Glomerular endothelial cell (primary cell): ENCODE measurements at regions not wholly inside any gene's neighbourhood (a gene's known extent, or its start where the extent isn't known, plus 50 kb on each side); places are given as distances from the start of the nearest gene placed in this dataset.

Experiments
- DNase-seq: peaks from one replicate; pipeline ENCODE4 v3.0.0-alpha.2; 2011; ENCODE audit warnings: low read depth, low spot score; ENCODE audit errors: extremely low read depth

DNA sequence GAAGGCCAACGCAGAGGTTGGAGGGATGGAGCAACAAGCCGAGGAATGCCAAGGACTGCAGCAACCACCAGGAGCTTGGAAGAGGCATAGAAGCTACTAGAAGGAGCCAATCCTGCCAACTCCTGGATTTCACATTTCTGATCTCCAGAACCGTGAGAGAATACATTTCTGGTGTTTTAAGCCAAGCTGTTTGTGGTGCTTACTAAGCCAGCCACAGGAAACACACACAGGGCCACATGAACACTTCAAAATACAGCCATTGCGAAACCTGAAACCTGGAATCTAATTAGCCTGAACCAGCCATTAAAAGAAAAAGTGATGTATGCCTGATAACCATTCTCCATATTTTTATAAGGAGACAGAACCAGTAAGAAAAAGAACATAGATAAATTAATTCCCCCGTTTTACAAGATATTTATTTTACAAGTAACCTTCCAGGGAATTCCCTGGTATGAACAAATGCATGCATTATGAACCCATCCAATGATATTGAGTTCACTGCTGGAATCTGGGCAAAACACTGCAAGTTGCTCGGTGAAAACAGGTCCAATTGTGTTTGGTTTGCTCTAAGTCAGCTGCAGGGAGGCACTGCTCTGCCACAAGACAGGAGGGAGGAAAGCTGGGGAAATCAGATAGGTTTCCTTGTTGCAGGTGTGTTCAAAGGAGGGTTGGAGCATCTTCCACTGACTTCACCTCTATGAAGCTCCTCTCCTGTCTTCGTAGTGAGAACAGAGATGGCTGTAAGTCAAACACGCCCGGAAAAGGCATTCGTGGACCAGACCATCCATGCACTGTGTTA, 70.2 kb downstream of the ETS2 start:
- DNase-seq: no peak
